Middle frontal gyrus (tissue), 1 donor: ENCODE measurements at regions not wholly inside any gene's neighbourhood (a gene's known extent, or its start where the extent isn't known, plus 50 kb on each side); places are given as distances from the start of the nearest gene placed in this dataset.

ENCODE experiments used
- DNase-seq: peaks from one replicate; pipeline ENCODE4 v3.0.0-alpha.2; 2015; ENCODE audit warnings: low spot score; ENCODE audit errors: extremely low spot score

DNA sequence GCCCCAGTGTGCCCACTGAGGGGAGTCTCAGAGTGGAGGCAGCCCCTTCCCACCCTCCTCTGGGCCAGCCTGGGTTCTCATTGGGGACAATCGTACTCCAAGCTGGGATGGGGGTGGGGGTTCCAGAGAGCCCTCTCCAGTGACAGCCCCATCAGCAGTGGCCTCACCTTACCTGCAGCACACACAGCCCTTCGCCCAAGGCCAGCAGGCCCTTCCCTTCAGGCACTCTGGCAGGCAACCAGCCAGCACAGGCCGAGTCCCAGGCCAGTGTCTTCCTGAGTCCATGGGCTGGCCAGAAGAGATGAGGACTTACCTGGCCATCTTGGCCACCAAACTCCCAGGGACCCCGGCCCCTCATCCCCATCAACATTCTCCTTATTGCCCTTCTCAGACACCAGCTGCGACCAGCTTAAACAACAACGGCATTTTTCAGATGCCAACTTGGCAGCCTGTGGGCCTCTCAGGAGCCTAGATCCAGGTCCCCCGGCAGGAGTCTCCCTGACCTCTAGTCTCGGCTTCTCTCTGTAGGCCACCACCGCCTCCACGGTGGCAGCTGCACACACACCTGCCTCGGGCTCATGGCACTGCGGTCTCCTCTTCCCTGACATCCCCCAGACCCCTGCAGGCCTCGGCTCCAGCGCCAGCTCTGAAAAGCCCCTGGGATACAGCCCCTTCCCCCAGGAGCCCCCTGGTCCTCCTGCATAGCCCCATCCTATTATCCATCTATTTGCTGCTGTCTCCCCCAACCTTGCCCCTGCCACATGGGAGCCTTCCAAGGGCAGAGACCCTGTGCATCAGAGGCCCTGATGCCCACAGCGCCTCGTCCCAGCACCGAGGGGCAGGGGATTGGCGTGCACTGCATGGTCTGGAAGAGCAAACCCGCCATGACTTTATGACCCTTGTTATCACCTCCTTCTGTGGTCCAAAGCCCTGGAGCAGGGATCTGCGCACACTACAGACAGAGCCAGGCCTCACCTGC, 111.2 kb upstream of the FGF3 start:
- no peak for DNase-seq

- no peak for DNase-seq
These were observed 112.1 kb upstream of the FGF3 start for GRCh38 chr11:69931060-69931910.

GRCh38 chr11:69931994-69932910, 113.0 kb upstream of the FGF3 start:
- DNase-seq, result no peak

DNA sequence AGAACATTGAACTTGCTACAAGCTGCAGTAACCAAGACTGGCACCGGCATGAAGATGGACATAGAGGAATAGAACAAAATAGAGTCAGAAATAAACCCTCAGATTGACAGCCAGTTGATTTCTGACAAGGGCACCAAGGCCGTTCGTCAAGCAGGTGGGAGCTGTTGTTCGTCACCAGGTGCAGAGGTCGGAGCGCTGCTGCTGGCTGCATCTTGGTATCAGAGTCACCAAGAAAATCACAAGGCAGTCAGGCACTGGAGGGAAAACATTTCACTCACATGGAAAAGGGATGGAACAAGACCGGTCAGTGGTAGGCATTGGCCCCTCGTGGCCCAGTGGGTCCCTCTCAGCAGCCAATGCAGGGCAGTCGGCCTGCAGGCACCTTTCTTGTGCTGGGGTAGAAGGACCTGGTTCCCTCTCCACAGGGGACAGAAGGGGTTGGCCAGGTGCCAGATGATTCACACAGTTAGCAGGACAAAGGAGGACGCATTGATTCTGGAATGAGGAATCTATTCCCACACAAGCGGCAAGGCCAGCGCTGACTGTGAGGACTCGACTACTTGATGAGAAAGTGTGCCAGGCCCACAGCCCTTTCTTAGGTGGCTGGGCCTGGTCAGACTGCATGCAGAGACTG, 115.8 kb upstream of the FGF3 start:
- DNase-seq, result no peak

DNA sequence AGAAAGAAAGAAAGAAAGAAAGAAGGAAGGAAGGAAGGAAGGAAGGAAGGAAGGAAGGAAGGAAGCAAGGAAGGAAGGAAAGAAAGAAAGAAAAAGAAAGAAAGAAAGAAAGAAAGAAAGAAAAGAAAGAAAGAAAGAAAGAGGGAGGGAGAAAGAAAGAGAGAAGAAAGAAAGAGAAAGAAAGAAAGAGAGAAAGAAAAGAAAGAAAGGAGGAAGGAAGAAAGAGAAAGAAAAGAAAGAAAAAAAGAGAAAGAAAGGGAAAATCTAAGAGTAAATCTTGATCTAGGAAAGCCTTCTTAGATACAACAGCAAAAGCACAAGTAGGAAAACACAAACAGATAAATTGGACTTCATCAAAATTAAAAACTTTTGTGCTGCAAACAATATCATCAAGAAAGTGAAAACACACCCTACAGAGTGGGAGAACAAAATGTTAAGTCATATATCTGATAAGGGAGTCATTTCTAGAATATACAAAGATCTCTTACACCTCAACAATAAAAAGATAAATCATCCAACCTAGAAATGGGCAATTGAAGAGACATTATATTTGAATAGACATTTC, 116.8 kb upstream of the FGF3 start:
- no peak for DNase-seq

GRCh38 chr11:69936771-69937170, 117.6 kb upstream of the FGF3 start:
- DNase-seq, result no peak

DNA sequence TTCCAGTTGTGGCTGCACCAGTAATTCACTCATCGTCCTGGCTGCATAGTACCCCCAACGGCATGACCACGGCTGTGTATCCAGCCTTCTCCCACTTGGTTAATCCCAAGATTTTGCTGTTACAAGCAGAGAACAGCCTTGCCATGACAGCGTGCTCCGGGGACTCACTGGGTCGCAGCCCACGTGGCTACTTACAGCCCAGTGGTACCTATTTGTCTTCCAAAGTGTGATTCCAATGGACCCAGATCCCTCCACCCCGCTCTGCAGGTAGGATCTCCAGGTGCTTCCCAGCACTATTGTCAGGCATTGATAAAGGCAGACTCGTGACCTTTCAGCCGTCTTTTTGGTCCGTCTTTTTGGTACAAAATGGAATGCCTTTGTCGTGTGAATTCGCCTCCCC, 119.0 kb upstream of the FGF3 start:
- no peak for DNase-seq

DNA sequence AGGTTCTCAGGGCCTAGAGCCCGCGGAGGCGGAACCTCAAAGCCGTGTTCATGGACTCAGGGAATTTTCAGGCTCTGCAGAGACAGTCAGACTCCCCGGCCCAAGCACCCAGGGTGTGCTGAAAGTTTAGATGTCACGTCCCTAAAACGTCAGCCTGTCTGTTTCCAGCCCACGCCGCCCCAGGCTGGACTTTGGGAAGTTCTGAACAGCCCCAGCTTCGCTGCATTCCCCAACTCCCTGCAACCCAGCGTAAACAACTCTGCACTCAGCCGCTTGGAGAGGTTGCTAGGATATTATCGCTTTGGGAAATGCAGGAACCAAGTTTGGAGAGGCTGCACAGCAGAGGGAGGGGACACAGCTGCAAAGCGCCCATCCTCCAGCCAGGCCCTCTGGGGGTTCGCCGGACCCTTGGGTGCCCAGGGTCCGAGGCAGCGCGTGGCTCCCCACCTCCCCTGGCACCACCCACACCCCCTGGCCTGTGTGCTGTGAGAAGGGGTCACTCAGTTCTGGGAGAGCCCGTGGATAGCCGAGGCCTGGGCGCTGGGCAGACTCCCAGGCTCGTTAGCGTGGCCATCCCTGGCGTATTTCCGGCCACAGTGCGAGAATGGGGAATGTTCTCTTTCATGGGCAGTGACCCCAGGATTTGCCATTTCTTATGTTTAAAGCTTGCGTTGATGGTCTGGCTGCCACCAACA, 120.5 kb upstream of the FGF3 start:
- no peak for DNase-seq

GRCh38 chr11:69940246-69940610, 121.0 kb upstream of the FGF3 start:
- DNase-seq, result no peak

DNA sequence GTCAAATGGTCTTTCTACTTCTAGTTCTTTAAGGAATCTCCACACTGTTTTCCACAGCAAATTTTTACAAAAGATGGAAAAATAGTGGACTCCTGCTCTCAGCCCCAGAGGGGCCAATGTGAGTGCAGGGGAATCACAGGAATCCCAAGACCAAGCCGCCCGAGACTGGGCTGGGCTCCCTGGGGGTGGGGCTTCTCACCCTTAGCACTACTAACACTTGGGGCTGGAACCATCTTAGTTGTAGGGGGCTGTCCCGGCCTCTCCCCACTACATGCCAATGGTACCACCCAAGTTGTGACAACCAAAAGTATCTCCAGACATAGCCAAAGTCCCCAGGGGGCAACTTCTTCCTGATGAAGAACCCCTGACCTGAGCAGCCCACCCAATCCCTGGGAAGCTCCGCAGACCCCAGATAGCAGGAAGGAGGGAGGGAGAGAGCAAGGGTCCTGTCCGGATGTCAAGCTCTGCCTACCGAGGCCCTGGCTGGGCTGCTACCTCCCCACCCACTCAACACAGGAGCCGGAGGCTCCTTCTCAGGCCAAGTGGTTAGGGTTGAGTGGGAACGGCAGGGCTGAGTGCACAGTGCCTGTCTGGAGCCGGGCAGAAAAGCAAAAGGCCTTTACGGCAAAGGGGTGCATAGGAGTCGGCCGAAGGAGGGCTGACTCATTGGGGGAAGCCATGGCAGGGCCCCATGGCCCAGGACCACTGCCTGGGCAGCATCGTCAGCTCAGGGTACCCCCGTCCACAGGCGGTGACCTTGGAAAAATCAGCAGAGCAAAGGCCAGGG, 122.5 kb upstream of the FGF3 start:
- DNase-seq, result no peak

GRCh38 chr11:69942333-69942820, 123.2 kb upstream of the FGF3 start:
- DNase-seq, result no peak

DNA sequence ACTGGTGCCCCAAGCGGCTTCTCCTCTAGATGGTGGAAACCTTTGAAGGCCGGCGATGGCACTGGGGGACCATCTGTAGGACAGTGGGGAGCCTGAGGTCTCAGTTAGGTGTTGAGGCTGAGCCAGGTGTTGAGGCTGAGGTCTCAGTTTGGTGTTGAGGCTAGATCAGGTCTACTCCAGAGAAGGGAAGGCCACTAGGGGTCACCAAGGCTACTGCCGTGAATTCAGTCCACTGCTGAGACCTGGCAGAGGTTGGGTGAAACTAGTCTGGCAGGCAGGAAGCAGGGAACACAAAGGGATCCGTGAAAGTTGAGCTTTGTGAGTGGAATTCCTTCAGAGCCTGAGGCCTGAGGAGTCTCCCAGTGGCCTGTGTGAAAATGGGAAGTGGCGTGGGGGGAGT, 123.8 kb upstream of the FGF3 start:
- no peak for DNase-seq

- DNase-seq, result no peak
These were observed 124.3 kb upstream of the FGF3 start for GRCh38 chr11:69943506-69943905.

DNA sequence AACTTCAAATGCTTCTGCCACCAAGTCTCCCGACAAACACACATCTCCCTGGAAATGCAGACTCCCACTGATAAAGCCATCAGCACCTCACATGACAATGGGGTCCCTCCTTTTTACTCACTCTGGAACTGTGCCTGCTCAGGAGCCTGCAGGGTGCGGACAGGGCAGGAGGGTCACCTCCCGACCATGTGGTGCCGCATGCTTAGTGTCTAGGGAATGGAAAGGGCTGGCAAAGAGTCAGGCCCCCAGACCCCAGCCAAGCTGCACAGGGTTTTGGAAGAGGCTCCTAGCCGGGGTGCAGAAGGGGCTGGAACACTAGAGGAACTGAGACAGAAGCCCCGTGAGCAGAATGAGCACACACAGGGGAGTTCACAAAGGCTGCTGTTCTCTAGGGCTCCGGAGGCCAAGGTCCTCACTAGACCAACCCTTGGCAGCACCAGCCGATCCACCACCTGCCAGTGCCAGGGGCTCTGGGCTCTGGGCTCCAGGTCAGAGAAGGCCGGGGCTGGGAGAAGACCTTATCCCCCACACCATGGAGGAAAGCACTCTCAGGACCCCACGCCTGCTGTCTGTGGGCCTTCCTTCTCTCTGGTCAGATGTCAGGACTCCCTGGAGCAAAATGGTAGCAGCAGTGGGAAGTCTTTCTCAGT, 125.1 kb upstream of the FGF3 start:
- no peak for DNase-seq

- DNase-seq, result no peak
These were observed 125.9 kb upstream of the FGF3 start for GRCh38 chr11:69945157-69945556.

GRCh38 chr11:69947059-69947792, 128.0 kb upstream of the FGF3 start:
- no peak for DNase-seq

DNA sequence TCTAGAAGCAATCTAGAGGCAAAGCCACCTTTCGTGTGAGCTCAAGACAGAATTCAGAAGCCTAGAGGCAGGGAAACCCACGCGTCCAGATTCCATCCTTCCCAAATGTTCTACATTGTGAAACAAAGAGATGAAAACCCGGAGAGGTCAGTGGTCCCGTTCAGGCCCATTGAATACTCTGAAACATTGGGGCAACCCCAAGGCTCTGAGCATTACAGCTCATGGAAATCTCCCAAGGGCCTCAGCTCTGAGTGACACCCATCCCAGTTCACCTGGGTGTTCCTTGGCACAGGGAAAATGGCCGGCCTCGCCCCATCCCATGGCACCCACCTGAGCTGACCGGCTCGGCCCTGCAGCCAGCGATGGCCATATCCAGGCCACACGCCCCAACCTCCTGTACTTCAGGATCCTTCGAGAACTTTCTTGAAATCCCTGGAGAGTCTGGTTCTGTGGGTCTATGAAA, 128.6 kb upstream of the FGF3 start:
- DNase-seq, result no peak
